ENCODE measurements at regions not wholly inside any gene's neighbourhood (a gene's known extent, or its start where the extent isn't known, plus 50 kb on each side); places are given as distances from the start of the nearest gene placed in this dataset.

DNA sequence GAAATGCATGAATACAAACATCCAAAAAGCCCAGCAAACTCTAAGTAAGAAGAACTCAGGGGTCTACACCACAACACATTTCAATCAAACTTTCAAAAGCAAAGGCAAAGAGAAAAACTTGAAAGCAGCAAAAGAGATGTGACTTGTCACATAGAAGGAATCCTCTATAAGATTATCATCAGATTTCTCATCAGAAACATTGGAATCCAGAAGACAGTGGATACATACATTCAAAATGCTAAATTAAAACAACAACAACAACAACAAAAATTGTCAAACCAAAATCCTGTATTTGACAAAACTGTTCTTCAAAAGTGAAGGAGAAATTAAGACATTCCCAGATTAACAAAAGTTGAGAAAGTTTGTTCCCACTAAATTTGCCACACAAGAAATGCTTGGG lies 362.7 kb downstream of the ZNF608 start:
- TF ChIP-seq, protein P1, sequence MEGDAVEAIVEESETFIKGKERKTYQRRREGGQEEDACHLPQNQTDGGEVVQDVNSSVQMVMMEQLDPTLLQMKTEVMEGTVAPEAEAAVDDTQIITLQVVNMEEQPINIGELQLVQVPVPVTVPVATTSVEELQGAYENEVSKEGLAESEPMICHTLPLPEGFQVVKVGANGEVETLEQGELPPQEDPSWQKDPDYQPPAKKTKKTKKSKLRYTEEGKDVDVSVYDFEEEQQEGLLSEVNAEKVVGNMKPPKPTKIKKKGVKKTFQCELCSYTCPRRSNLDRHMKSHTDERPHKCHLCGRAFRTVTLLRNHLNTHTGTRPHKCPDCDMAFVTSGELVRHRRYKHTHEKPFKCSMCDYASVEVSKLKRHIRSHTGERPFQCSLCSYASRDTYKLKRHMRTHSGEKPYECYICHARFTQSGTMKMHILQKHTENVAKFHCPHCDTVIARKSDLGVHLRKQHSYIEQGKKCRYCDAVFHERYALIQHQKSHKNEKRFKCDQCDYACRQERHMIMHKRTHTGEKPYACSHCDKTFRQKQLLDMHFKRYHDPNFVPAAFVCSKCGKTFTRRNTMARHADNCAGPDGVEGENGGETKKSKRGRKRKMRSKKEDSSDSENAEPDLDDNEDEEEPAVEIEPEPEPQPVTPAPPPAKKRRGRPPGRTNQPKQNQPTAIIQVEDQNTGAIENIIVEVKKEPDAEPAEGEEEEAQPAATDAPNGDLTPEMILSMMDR (IDR thresholded peaks at IDR 0.05), result no peak
- TF ChIP-seq POLR2A (IDR thresholded peaks at IDR 0.05), result no peak

All from right lobe of liver (tissue), 4 donors.